ENCODE measurements at regions not wholly inside any gene's neighbourhood (a gene's known extent, or its start where the extent isn't known, plus 50 kb on each side); places are given as distances from the start of the nearest gene placed in this dataset.

DNA sequence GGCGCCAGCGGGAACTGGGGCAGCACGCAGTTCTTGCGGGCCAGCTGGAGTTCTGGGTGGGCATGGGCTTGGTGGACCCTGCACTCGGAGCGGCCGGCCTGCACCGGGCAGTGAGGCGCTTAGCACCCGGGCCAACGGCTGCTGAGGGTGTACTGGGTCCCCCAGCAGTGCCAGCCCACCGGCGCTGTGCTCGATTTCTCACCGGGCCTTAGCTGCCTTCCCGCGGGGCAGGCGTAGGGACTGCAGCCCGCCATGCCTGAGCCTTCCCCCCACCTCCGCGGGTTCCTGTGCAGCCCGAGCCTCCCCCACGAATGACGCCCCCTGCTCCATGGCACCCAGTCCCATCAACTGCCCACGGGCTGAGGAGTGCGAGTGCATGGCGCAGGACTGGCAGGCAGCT, 168.8 kb downstream of the CD24 start:
- TF ChIP-seq, protein P1, sequence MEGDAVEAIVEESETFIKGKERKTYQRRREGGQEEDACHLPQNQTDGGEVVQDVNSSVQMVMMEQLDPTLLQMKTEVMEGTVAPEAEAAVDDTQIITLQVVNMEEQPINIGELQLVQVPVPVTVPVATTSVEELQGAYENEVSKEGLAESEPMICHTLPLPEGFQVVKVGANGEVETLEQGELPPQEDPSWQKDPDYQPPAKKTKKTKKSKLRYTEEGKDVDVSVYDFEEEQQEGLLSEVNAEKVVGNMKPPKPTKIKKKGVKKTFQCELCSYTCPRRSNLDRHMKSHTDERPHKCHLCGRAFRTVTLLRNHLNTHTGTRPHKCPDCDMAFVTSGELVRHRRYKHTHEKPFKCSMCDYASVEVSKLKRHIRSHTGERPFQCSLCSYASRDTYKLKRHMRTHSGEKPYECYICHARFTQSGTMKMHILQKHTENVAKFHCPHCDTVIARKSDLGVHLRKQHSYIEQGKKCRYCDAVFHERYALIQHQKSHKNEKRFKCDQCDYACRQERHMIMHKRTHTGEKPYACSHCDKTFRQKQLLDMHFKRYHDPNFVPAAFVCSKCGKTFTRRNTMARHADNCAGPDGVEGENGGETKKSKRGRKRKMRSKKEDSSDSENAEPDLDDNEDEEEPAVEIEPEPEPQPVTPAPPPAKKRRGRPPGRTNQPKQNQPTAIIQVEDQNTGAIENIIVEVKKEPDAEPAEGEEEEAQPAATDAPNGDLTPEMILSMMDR (IDR thresholded peaks at IDR 0.05; ENCODE audit: low read depth, low read length), result no peak
- no peak for TF ChIP-seq EZH2phosphoT487 (IDR thresholded peaks at IDR 0.05; ENCODE audit: low read depth)
